Endothelial cell of umbilical vein (primary cell): ENCODE measurements at regions not wholly inside any gene's neighbourhood (a gene's known extent, or its start where the extent isn't known, plus 50 kb on each side); places are given as distances from the start of the nearest gene placed in this dataset.

Source experiments
- EZH2 ChIP-seq: IDR thresholded peaks from 2 replicates; pipeline ENCODE4 v1.6.1; 2012; ENCODE audit warnings: borderline replicate concordance, low read depth, mild to moderate bottlenecking, moderate library complexity, low read length, inconsistent platforms; ENCODE audit not compliant: severe bottlenecking
- JUN ChIP-seq: IDR thresholded peaks from 2 replicates; pipeline ENCODE4 v1.6.1; 2011; ENCODE audit warnings: borderline replicate concordance, low read depth; ENCODE audit not compliant: insufficient read length, insufficient read depth
- MYC ChIP-seq: IDR thresholded peaks from one replicate; pipeline ENCODE4 v1.6.1; 2011; ENCODE audit warnings: mild to moderate bottlenecking, low read depth, low read length
- POLR2A ChIP-seq: IDR thresholded peaks from 2 replicates; pipeline ENCODE4 v1.6.1; 2012; ENCODE audit warnings: low read depth, mild to moderate bottlenecking, control low read depth, low read length
- POLR2AphosphoS5 ChIP-seq: IDR thresholded peaks from 2 replicates; pipeline ENCODE4 v1.6.1; 2012; ENCODE audit warnings: low read depth, mild to moderate bottlenecking, control low read depth, low read length, moderate library complexity; ENCODE audit not compliant: insufficient read depth
- TF ChIP-seq, protein P1 (sequence below), 2 donors: IDR thresholded peaks; 1 replicate in 1 of 2; 2 replicates in 1 of 2; pipeline ENCODE4 v1.5.1; 2011; ENCODE audit warnings: low read length in 2 of 2, mild to moderate bottlenecking in 2 of 2, moderate library complexity in 2 of 2, control low read depth in 1 of 2, inconsistent platforms in 1 of 2, low read depth in 1 of 2; ENCODE audit not compliant: insufficient read depth in 1 of 2; ENCODE audit errors: extremely low read depth in 1 of 2
- TF ChIP-seq, protein P2 (sequence below): IDR thresholded peaks from 2 replicates; pipeline ENCODE4 v1.6.1; 2011; ENCODE audit not compliant: insufficient read depth, insufficient read length

DNA sequence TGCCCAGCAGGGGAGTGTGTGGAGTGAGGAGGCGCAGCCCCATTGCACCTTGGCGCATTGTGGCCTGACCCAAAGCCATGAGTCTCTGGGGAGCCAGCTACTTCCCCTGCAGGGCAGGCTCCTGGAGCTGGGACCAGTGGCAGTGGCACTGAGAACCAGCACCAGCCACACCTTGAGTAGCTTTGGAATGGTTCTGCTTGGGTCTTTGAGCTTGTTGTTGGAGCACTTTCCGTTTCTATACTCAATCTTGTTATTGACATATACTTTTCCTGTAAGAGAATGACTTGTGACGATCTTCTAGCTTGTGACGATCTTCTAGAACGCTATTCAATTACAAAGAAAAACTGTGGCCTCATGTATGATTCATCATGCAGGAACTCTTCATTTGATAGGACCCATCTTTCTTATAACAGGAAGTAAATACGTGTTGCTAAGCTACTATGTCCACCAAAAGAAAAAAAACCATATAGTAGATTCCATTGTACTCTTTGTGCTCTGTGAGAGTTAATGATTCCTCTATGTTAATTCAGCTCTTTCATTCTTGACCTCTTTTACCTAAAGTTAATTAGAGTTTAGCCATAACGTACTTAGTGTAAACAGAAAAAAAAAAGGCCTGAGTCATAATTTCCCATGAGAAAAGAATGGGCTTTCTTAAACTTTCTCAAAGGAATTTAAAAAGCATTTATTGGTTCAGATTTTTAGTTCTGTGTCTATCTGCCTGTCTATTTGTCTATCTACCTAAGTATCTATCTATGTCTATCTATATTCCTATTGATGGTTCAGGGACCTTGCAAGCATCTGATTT is 113.1 kb downstream of the GATA6 start:
- TF ChIP-seq EZH2 (no peak), MYC (no peak), POLR2A (no peak), JUN (peak; percentile 98), POLR2AphosphoS5 (peak; percentile 20)
- TF ChIP-seq, protein P1, sequence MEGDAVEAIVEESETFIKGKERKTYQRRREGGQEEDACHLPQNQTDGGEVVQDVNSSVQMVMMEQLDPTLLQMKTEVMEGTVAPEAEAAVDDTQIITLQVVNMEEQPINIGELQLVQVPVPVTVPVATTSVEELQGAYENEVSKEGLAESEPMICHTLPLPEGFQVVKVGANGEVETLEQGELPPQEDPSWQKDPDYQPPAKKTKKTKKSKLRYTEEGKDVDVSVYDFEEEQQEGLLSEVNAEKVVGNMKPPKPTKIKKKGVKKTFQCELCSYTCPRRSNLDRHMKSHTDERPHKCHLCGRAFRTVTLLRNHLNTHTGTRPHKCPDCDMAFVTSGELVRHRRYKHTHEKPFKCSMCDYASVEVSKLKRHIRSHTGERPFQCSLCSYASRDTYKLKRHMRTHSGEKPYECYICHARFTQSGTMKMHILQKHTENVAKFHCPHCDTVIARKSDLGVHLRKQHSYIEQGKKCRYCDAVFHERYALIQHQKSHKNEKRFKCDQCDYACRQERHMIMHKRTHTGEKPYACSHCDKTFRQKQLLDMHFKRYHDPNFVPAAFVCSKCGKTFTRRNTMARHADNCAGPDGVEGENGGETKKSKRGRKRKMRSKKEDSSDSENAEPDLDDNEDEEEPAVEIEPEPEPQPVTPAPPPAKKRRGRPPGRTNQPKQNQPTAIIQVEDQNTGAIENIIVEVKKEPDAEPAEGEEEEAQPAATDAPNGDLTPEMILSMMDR (IDR thresholded peaks at IDR 0.05; ENCODE audit: extremely low read depth in 1 of 2, insufficient read depth in 1 of 2, low read depth in 1 of 2, low read length in 2 of 2), result peak in 1 of 2 donors; percentile 15
- TF ChIP-seq, protein P2, sequence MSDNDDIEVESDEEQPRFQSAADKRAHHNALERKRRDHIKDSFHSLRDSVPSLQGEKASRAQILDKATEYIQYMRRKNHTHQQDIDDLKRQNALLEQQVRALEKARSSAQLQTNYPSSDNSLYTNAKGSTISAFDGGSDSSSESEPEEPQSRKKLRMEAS, result no peak
